ENCODE measurements at regions not wholly inside any gene's neighbourhood (a gene's known extent, or its start where the extent isn't known, plus 50 kb on each side); places are given as distances from the start of the nearest gene placed in this dataset.

- H3K27me3 ChIP-seq: no peaks in the 10 kb centered on the region
- WGBS, 2 donors: 51 to 56% methylated on average over 7 of the region's 7 CpGs
- H3K36me3 ChIP-seq (replicated peaks in 1 of 2; ENCODE audit: insufficient read depth in 1 of 2, low read depth in 2 of 2): no peaks in the 10 kb centered on the region
- no peak overlapping the region for H3K27ac ChIP-seq
- no peaks in the 10 kb centered on the region for H3K9me3 ChIP-seq
- DNase-seq (no peak), ATAC-seq (no peak)
- no peak overlapping the region for H3K4me3 ChIP-seq
- intact Hi-C loops (cut with DNase I): no loop called here
- no peak for TF ChIP-seq CTCF (IDR thresholded peaks at IDR 0.05)
- TF ChIP-seq POLR2A (IDR thresholded peaks at IDR 0.05): no peak
- H3K4me1 ChIP-seq: no peaks in the 10 kb centered on the region
These were observed 676.7 kb upstream of the TENM3 start for GRCh38 chr4:181566490-181566889.

- no peak overlapping the region for H3K4me3 ChIP-seq
- 35 to 45% methylated on average over 2 of the region's 2 CpGs for WGBS, 2 donors
- no peaks in the 10 kb centered on the region for H3K27me3 ChIP-seq
- no peaks in the 10 kb centered on the region for H3K9me3 ChIP-seq
- H3K4me1 ChIP-seq: no peaks in the 10 kb centered on the region
- ATAC-seq: no peak
- DNase-seq: no peak
- H3K27ac ChIP-seq: no peak overlapping the region
- no peaks in the 10 kb centered on the region for H3K36me3 ChIP-seq (replicated peaks in 1 of 2; ENCODE audit: insufficient read depth in 1 of 2, low read depth in 2 of 2)
- intact Hi-C loops (cut with DNase I): no loop called here
- TF ChIP-seq CTCF (IDR thresholded peaks at IDR 0.05): peak in 6 of 7 experiments; percentile 13 to 53 (median 44)
- no peak for TF ChIP-seq POLR2A (IDR thresholded peaks at IDR 0.05)
These were observed 673.6 kb upstream of the TENM3 start for GRCh38 chr4:181569553-181569952.

- no peaks in the 10 kb centered on the region for H3K36me3 ChIP-seq (replicated peaks in 1 of 2; ENCODE audit: insufficient read depth in 1 of 2, low read depth in 2 of 2)
- 51 to 59% methylated on average over 5 of the region's 5 CpGs for WGBS, 2 donors
- H3K27ac ChIP-seq: no peak overlapping the region
- intact Hi-C loops (cut with DNase I): no loop called here
- H3K4me3 ChIP-seq: no peak overlapping the region
- H3K27me3 ChIP-seq: no peaks in the 10 kb centered on the region
- H3K4me1 ChIP-seq: no peaks in the 10 kb centered on the region
- TF ChIP-seq POLR2A (IDR thresholded peaks at IDR 0.05): no peak
- TF ChIP-seq CTCF (IDR thresholded peaks at IDR 0.05): no peak
- H3K9me3 ChIP-seq: no peaks in the 10 kb centered on the region
- ATAC-seq: no peak
- no peak for DNase-seq
These were observed 664.3 kb upstream of the TENM3 start for GRCh38 chr4:181578911-181579310.

- Histone ChIP-seq H3K4me3 (no peak overlapping the region), H3K4me1 (no peaks in the 10 kb centered on the region), H3K27ac (no peak overlapping the region), H3K27me3 (no peaks in the 10 kb centered on the region), H3K36me3 (replicated peaks in 1 of 2; ENCODE audit: insufficient read depth in 1 of 2, low read depth in 2 of 2) (no peaks in the 10 kb centered on the region), H3K9me3 (no peaks in the 10 kb centered on the region)
- TF ChIP-seq CTCF (IDR thresholded peaks at IDR 0.05): no peak
- TF ChIP-seq POLR2A (IDR thresholded peaks at IDR 0.05): no peak
- WGBS, 2 donors: 75 to 86% methylated on average over 2 of the region's 2 CpGs
- DNase-seq (no peak), ATAC-seq (no peak)
- intact Hi-C loops (cut with DNase I): no loop called here
These were observed 663.7 kb upstream of the TENM3 start for GRCh38 chr4:181579486-181579885.

GRCh38 chr4:181581983-181582382, 661.2 kb upstream of the TENM3 start:
- H3K9me3 ChIP-seq: no peaks in the 10 kb centered on the region
- intact Hi-C loops (cut with DNase I): no loop called here
- H3K4me3 ChIP-seq: no peak overlapping the region
- H3K27me3 ChIP-seq: no peaks in the 10 kb centered on the region
- H3K4me1 ChIP-seq: no peaks in the 10 kb centered on the region
- TF ChIP-seq CTCF (IDR thresholded peaks at IDR 0.05) (no peak), POLR2A (IDR thresholded peaks at IDR 0.05) (no peak)
- H3K36me3 ChIP-seq (replicated peaks in 1 of 2; ENCODE audit: insufficient read depth in 1 of 2, low read depth in 2 of 2): no peaks in the 10 kb centered on the region
- H3K27ac ChIP-seq: no peak overlapping the region
- DNase-seq (no peak), ATAC-seq (no peak)
- 58 to 61% methylated on average over 4 of the region's 4 CpGs for WGBS, 2 donors
